ENCODE measurements at regions not wholly inside any gene's neighbourhood (a gene's known extent, or its start where the extent isn't known, plus 50 kb on each side); places are given as distances from the start of the nearest gene placed in this dataset.
"Not testable (repeated sequence)": the region's sequence is repeated elsewhere in the genome, so short reads cannot be mapped to it uniquely, and the experiment has no call there.

DNA sequence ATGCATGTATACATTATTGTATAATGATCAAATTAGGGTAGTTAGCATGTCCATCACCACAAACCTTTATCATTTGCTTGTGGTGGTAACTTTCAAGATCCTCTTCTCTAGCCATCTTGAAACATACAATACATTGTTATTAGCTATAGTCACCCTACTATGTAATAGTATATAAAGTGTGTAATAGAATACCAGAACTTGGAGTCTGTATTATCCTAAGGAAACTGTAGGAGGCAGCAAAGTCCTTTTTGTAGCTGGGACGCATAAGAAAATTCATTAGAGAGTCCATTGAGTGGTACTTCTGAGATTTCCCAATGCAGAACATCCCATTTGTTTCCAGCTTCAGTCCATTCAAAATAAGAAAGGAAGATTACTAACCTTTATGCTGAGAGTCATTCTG, 325.9 kb upstream of the LRFN5 start:
- DNase-seq, result peak; percentile 57

DNA sequence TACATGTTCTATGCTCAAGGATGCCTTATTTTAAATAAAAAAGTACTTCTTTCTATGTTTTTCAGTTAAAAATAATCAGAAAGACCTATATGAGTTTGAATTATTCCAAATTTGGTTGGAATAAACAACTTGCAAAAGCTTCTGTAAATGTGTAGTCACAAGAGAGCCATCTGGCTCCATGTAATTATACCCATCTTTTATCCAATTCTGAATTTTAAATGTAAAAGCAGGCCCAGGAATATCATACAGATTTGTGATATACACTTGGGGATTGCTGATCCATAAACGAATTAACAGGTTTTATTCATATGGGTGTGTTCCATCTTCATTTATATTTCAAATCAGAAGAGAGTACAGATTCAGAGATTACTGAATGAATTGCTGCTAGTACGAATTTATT, 329.2 kb upstream of the LRFN5 start:
- no peak for DNase-seq

DNA sequence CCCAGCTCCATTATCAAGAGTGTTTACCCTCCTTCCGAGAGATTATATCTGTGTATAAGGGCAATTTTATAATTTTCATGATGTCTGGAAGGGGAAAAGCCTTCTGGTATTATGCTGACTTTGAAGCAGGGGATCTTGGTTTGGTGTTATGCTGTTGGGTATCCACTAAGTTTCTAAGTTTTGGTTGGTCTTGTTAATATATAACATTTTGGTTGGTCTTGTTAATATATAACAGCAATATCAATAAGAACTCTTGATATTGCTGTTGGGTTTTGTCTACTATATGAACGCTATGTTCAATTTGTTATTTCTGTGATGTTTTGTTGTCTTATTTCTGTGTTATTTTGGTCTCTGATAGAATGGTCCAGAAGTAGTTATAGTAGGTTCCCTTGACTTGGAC, 349.2 kb upstream of the LRFN5 start:
- DNase-seq, result no peak

DNA sequence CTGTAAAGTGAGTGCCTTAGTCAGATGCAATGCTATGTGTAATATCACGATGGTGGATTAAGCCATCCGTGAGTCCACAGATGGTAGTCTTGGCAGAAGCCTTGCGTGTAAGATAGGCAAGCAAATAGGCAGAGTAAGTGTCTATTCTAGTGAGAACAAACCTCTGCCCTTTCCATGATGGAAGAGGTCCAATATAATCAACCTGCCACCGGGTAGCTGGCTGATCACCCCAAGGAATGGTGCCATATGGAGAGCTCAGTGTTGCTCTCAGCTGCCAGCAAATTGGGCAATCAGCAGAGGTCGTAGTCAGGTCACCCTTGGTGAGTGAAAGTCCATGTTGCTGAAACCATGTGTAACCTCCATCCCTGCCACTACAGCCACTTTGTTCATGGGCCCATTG, 371.2 kb upstream of the LRFN5 start:
- DNase-seq, result peak; percentile 5

DNA sequence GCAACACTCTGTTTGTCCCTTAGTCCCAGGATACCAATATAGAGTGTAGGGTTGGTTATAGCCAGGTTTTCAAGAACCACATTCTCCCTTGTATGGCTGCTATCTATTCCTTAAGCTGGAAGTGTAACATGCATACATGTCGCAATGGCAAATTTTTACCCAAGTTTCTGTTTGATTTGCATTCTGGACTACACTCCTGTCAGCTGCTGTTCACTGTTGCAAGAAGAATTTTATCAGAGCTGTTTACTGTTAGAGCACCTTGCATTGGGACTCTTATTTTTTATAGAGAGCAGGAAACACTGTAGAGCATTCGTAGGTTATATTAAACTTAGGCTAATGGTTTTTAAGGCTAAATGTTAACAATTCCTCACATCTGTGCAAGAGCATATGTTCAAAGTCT, 376.0 kb upstream of the LRFN5 start:
- no peak for DNase-seq

DNA sequence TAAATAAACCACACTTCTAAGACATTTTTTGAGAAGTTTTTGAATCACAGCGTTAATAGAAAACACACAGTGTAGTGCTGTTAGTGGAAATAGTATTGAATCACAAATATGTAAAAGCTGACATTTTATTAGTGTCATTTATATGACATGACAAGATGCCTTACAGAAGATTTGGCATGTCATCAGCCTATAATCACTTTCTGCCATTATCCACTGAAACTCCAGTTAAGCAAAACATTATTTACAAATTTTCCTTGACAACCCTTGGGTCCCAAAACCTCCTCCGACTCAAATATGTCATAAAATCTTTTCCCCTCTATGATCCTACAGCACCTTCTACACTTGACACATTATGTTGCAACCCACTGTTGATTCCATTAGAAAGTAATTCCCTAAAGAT, 376.9 kb upstream of the LRFN5 start:
- no peak for DNase-seq

DNA sequence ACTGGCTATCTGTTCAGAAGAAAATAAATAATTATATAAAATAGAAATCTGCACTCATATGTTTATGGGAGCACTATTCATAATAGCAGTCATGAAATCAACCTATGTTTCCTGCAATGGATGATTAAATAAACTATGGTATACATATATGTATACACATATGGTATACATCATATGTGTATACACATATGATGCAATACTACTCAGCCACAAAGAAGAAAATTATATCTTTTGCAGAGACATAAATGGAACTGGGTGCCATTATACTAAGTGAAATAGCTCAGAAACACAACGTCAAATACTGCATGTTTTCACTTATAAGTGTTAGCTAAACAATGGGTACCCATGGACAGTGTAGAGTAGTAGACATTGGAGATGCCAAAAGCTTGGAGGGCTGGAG, 381.2 kb upstream of the LRFN5 start:
- no peak for DNase-seq

DNA sequence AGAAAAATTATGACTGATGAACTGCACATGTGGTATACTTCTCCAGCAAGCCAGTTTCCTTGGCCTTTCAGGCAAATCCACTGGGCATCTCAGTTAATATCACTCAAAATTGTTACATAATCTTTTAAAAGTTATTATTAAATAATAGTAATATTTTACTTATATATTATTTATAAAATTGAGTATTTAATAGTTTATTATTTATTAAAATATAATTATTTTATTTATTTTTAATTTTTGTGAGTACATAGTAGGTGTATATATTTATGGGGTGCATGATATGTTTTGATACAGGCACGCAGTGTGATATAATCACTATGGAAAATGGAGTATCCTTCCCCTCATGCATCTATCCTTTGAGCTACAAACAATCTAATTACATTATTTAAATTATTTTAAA, 384.1 kb upstream of the LRFN5 start:
- DNase-seq, result no peak

DNA sequence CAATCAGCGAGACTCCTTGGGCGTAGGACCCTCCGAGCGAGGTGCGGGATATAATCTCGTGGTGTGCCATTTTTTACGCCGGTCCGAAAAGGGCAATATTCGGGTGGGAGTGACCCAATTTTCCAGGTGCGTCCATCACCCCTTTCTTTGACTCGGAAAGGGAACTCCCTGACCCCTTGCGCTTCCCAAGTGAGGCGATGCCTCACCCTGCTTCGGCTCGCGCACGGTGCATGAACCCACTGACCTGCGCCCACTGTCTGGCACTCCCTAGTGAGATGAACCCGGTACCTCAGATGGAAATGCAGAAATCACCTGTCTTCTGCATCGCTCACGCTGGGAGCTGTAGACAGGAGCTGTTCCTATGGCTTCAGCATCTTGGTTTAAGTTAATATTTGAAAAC, 391.7 kb upstream of the LRFN5 start:
- not testable (repeated sequence) for DNase-seq

DNA sequence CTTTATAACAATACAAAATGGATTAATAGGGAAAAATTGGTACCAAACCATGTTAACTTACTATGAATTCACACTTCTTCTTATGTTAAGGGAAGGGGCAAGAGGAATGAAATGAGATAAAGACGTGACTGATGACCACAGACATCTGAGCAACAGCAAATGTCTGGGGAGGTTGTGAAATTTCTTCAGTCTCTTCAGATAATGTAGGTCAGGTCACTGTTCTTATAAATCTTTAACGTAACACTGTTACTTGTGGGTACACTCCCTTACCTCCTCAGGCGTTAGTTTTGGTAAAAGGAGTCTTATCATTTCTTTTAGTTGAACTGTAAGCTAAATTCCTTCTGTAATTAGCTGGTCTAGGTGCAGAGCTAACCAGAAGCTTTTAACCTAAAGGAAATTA, 405.0 kb upstream of the LRFN5 start:
- no peak for DNase-seq

DNA sequence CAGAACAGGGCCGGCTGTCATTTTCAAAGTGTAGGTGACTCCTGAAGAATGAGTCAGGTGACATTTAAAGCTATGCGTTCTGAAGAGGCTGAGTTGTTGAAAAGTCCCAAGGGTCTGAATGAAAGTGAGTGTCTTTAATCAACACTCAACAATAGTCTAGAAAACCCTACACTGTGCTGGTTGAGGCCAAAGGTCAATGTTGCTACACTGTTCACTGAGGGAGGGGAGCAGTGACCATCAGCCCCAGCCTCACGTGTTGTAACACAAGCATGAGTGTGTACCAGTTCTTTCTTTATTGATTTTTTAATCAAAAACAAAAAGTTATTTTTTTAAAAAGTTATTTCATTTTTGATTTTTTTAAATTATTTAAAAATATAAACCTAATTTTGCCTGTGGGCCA, 418.8 kb upstream of the LRFN5 start:
- DNase-seq, result no peak

DNA sequence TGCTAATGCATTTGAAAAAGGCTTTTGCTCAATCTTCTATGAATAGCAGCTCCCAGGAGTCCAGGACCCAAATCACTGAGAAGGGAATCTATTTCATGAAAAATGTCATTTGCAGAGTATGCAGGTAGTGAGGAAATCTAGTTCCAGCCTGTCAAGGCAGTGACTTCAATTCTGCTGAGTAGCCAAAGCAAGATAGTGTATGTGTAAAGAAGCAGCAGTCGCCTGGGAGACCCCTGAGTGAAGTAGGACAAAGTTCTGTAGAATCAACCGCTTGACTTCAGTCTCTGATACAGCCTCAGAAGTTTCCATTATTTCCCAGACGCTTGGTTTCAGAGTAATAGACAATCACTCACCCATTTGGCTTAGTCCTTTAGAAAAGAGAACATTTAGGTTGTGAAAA, 435.6 kb upstream of the LRFN5 start:
- no peak for DNase-seq

DNA sequence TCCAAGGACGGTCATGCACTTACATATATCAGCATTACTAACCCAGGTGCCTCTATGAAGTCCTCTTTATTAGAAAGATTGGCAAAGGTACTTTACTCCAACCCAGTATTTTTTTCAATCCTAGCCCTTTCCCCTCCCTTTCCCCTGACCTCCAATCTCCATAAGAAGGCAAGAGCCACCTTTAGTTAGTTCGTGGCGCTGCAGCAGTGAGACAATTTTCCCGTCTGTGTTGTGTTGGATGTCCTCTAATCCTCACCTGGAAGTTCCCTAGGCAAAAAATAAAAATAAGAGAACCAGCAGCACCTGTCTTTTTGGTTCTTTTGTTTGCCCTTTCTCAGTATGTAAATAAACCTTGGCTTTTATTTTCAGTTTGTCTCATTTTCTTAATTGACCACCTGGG, 439.6 kb upstream of the LRFN5 start:
- DNase-seq, result no peak

DNA sequence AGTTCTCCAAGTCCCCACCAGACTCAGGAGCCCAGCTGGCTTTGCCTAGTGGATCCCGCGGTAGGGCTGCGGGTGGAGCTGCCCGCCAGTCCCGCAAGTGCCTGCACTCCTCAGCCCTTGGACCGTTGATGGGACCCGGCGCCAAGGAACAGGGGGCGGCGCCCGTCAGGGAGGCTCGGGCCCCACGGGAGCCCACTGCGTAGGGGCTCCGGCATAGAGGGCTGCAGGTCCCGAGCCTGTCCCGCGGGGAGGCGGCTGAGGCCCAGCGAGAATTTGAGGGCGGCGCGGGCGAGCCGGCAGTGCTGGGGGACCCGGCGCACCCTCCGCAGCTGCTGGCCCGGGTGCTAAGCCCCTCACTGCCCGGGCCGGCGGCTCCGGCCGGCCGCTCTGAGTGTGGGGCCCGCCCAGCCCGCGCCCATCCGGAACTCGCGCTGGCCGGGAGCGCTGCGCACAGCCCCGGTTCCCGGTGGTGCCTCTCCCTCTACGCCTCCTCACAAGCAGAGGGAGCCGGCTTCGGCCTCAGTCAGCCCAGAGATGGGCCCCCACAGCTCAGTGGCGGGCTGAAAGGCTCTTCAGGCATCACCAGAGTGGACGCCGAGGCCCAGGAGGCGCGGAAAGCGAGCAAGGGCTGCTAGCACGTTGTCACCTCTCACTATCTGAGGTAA, 452.4 kb upstream of the LRFN5 start:
- no peak for DNase-seq

DNA sequence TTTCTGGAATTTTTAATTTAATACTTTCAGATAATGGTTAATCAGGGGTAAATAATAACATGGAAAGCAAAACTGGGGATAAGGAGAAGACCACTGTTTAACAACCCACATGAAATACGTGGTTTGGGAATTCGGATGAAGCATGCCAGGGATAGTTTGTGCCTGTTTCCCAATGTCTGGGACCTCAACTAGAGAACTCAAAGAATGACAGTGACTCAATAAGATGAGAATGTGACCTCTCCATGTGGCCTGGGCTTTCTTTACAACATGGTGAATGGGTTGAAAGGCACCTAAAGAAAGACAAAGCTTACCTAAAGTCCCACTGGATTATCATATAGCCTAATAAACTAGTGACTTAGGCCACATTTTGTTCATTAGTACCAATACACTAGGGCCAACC, 460.3 kb upstream of the LRFN5 start:
- no peak for DNase-seq

DNA sequence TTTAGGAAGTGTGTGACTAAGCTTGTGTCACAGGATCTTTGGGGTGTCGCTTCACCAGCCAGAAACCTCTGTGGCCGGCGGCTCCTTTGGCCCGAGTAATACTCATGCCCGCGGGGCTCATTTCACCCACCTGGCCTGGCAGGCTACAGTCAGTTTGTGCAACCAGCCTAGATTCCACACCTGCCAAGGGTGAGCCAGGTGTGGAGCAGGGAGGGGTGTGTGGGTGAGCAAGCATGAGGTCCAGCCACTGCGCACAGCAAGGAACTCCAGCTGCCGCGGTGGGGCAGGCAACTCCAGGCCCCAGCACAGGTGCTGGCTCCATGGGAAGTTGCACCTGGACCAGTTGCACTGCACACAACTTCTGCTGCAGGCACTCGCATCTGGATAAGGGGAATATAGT, 462.3 kb upstream of the LRFN5 start:
- DNase-seq, result no peak

DNA sequence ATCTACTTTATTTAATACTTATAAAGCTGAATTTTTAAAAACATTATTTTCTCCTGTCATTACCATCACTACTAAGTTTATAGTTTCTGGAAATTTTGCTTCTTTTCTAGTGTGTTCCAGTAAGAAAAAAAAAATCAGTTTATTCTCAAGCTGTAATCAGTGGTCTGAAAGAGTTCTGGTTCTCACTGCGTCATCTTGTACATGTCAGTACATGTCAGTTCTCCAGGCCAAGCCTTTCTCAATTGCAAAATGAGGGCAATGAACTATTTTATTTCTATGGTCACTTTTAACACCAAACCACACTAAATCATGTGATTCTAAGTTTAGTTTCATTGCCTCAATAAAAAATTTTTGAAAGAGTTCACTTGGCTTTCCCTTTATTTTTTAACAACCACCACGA, 468.9 kb upstream of the LRFN5 start:
- DNase-seq, result no peak

DNA sequence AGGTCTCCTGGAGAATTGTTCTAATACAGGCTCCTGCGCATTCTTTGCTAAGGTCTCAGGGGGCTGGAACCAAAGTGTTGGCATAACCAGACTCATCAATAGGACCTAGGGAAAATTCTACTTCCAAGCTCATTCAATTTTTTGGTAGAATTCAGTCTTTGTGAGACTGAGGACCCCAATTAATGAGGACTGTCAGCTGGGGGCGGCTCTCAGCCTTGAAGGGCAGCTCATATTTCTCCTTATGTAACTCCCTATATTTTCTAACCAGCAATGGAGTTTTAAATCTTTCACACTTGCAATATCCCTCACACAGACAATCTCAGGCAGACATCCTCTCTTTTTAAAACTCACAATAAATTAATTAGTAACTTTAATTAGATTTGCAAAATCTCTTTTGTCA, 476.4 kb upstream of the LRFN5 start:
- no peak for DNase-seq

DNA sequence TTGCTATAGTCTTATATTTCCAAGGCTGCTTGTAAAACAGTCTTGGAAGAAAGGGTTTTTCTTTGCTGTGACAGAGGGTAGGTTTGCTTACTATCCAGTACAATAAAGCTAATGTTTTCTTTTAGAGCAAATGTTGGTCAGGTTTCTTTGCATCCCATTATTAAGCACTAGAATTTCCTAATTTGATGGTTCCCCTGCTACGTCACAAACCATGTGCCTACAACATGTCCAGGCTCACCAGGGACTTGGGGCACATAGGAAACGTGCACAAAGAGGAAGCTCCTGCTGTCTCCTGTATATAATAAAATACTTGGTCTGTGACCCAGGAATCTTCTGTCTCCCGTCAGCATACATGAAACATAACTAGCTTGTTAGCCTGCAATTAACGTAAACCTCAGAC, 486.3 kb upstream of the LRFN5 start:
- DNase-seq, result no peak

DNA sequence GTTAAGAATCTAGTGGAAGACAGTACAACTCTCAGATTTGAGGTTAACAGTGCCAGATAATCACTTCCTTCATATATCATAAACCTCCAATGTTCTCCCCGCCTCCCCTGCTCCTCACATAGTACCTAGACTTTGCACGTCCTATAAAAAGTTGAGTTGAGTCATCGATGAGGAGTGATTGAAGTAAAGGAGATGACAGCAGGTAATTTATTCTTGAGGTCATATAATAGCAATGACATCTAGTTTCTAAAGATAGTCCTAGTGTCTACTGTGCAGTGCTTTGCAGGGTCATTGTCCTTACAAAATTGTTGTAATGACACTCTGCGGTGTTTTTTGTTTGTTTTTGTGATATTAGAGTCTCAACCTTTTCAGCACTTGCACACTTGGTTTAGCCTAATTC, 510.5 kb upstream of the LRFN5 start:
- no peak for DNase-seq

DNA sequence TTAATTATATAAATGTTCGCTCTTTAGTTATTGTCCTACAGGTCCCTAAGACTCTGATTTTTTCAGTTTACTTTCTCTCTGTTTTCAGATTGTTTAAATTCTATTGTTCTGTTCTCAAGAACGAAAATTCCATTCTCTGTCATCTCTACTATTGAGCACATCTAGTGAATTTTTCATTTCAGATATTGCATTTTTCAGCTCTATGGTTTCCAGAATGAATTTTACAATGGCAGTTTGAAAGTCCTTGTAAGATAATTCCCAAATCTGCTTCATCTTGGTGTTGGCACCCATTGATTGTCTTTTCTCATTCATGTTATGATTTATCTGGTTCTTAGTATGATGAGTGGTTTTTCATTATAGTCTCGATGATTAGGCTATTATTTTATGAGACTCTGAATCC, 519.6 kb upstream of the LRFN5 start:
- no peak for DNase-seq

DNA sequence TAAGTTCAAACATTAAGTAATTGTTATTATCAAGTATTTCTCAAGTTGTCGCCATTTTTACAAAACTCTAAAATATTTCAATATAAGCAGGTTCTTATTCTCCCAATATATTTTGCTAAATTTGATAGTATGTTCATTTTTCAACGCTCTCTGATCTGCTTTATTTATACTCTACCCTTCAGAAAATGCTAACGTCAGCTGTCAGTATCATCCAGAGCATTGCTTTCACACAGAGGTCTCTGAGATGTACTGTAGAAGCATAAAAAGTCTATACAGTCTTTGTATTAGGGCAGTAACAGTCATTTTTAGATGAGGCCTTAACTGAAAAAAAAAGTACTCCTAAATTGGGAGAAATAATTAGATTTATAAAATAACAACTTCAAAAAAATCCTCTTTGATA, 533.1 kb upstream of the LRFN5 start:
- no peak for DNase-seq

DNA sequence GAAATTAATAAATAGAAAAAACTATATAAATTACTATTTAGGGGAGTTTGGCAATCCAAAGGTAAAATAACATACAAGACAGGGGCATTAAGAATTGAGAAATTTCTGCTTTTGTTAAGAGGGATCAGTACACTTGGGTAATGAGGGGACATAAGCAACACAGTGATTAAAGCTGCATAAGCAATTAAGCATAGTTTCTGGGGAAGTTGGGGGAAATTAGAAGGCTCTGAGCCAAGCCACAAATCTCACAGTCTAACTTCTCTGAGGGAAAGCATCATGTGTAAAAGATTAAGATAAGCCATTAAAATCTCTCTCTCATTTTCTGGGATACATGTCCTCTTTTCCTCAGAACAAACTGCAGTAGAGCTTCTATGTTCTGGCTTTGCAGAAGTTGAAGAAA, 533.9 kb upstream of the LRFN5 start:
- no peak for DNase-seq

DNA sequence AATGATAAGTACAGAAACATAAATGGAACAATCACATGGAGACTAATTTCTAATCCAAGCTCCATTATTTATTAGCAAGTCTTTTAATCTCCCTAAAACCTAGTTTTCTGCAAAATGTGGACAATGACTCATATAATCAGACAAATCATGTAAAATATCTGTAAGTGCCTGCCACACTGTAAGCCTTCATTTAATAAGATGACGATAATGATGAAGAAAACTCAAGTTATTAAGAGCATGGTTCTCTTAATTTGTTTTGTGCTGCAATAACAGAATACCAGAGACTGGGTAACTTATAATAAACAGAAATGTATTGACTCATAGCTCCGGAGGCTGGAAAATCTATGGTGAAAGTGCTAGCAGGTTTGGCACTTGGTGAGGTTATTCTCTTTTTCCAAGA, 535.3 kb upstream of the LRFN5 start:
- DNase-seq, result no peak

DNA sequence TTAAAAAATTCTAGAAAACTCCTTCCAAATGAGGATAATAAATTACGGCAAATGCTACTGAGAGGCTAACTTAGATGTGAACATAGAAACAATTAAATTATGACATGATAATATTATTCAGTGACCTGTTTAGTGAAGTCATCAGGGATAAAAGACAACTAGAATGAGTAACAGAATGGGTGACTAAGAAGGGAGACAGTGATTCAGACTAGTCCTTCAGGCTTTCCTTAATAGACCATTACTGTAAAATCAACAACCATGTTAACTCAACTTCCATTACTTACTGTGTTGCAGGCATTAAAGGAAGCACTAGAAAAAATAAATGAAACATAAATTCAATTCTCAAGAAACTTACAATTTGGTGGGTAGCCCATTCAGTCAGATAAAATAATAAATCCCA, 543.9 kb upstream of the LRFN5 start:
- no peak for DNase-seq

DNA sequence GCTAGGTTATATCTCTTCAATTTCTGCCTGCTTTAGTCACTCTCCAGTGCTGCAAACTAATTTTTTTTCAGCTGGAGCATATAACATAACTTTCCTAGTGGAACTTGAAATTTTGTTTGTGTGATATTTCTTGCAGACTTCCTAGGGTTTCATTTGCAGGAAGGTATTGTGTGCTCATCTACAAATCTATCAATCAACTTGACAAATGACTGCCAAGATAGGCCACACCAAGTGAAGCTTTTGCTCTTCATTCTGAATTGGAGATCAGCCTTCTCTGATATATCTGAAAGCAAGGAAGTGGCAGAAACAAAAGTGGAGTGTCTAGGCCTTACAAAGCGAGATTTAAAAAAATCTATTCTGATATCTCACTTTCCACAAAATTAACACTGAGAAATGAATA, 551.1 kb upstream of the LRFN5 start:
- DNase-seq, result no peak
